ENCODE measurements at regions not wholly inside any gene's neighbourhood (a gene's known extent, or its start where the extent isn't known, plus 50 kb on each side); places are given as distances from the start of the nearest gene placed in this dataset.

- Histone ChIP-seq H3K4me3 (ENCODE audit: low read depth, low read length) (no peak overlapping the region), H3K27me3 (ENCODE audit: control insufficient read depth, insufficient read depth, low read length) (no peaks in the 10 kb centered on the region), H3K36me3 (ENCODE audit: control insufficient read depth, insufficient read depth, low read length) (no peaks in the 10 kb centered on the region)
- no peak for DNase-seq (ENCODE audit: low read depth)
- no peak for TF ChIP-seq CTCF (IDR thresholded peaks at IDR 0.05; ENCODE audit: insufficient read depth, low read length, poor library complexity, severe bottlenecking)
Observed at GRCh38 chr17:13332207-13332606, 269.5 kb downstream of the HS3ST3A1 start.

GRCh38 chr17:13329421-13329820 lies 272.3 kb downstream of the HS3ST3A1 start:
- TF ChIP-seq CTCF (IDR thresholded peaks at IDR 0.05; ENCODE audit: insufficient read depth, low read length, poor library complexity, severe bottlenecking), result no peak
- Histone ChIP-seq H3K27me3 (ENCODE audit: control insufficient read depth, insufficient read depth, low read length) (no peaks in the 10 kb centered on the region), H3K36me3 (ENCODE audit: control insufficient read depth, insufficient read depth, low read length) (no peaks in the 10 kb centered on the region), H3K4me3 (ENCODE audit: low read depth, low read length) (no peak overlapping the region)
- no peak for DNase-seq (ENCODE audit: low read depth)

GRCh38 chr17:13323990-13324389 lies 277.7 kb downstream of the HS3ST3A1 start:
- DNase-seq (ENCODE audit: low read depth), result no peak
- no peak overlapping the region for H3K4me3 ChIP-seq (ENCODE audit: low read depth, low read length)
- no peak for TF ChIP-seq CTCF (IDR thresholded peaks at IDR 0.05; ENCODE audit: insufficient read depth, low read length, poor library complexity, severe bottlenecking)

GRCh38 chr17:13321951-13322701 lies 279.6 kb downstream of the HS3ST3A1 start:
- H3K27me3 ChIP-seq (ENCODE audit: control insufficient read depth, insufficient read depth, low read length), result no peaks in the 10 kb centered on the region
- no peak for DNase-seq (ENCODE audit: low read depth)
- no peaks in the 10 kb centered on the region for H3K36me3 ChIP-seq (ENCODE audit: control insufficient read depth, insufficient read depth, low read length)
- no peak for TF ChIP-seq CTCF (IDR thresholded peaks at IDR 0.05; ENCODE audit: insufficient read depth, low read length, poor library complexity, severe bottlenecking)
- no peak overlapping the region for H3K4me3 ChIP-seq (ENCODE audit: low read depth, low read length)

More at GRCh38 chr17:13323990-13324389, 277.7 kb downstream of the HS3ST3A1 start:
- Histone ChIP-seq H3K36me3 (ENCODE audit: control insufficient read depth, insufficient read depth, low read length) (no peaks in the 10 kb centered on the region), H3K27me3 (ENCODE audit: control insufficient read depth, insufficient read depth, low read length) (no peaks in the 10 kb centered on the region)

GRCh38 chr17:13320046-13320785 lies 281.5 kb downstream of the HS3ST3A1 start:
- DNase-seq (ENCODE audit: low read depth), result no peak
- TF ChIP-seq CTCF (IDR thresholded peaks at IDR 0.05; ENCODE audit: insufficient read depth, low read length, poor library complexity, severe bottlenecking), result no peak
- no peaks in the 10 kb centered on the region for H3K27me3 ChIP-seq (ENCODE audit: control insufficient read depth, insufficient read depth, low read length)
- H3K4me3 ChIP-seq (ENCODE audit: low read depth, low read length), result no peak overlapping the region
- no peaks in the 10 kb centered on the region for H3K36me3 ChIP-seq (ENCODE audit: control insufficient read depth, insufficient read depth, low read length)

Measured in kidney epithelial cell (primary cell).